ENCODE measurements at regions not wholly inside any gene's neighbourhood (a gene's known extent, or its start where the extent isn't known, plus 50 kb on each side); places are given as distances from the start of the nearest gene placed in this dataset.

GRCh38 chr9:82546136-82546535, 516.8 kb downstream of the RASEF start:
- TF ChIP-seq POLR2A (IDR thresholded peaks at IDR 0.05; ENCODE audit: low read depth, low read length) (no peak), PAX5 (IDR thresholded peaks at IDR 0.05; ENCODE audit: insufficient read depth, low read length, severe bottlenecking) (no peak)

Measured in GM12891 (cell line).